ENCODE measurements at regions not wholly inside any gene's neighbourhood (a gene's known extent, or its start where the extent isn't known, plus 50 kb on each side); places are given as distances from the start of the nearest gene placed in this dataset.

GRCh38 chr2:79453918-79454317 is 58.9 kb upstream of the CTNNA2 start:
- no peak for DNase-seq

GRCh38 chr2:79452651-79453050 is 60.2 kb upstream of the CTNNA2 start:
- DNase-seq, result no peak

- DNase-seq, result no peak
These were observed 65.4 kb upstream of the CTNNA2 start for GRCh38 chr2:79447463-79447862.

- DNase-seq, result no peak
These were observed 66.5 kb upstream of the CTNNA2 start for GRCh38 chr2:79446313-79446712.

GRCh38 chr2:79437433-79438267 is 75.2 kb upstream of the CTNNA2 start:
- DNase-seq, result no peak

- DNase-seq, result no peak
These were observed 78.5 kb upstream of the CTNNA2 start for GRCh38 chr2:79434362-79434761.

- DNase-seq, result no peak
These were observed 80.1 kb upstream of the CTNNA2 start for GRCh38 chr2:79432731-79433146.

GRCh38 chr2:79428745-79429144 is 84.1 kb upstream of the CTNNA2 start:
- no peak for DNase-seq

- DNase-seq, result no peak
These were observed 98.2 kb upstream of the CTNNA2 start for GRCh38 chr2:79414690-79415089.

GRCh38 chr2:79394485-79394859 is 118.4 kb upstream of the CTNNA2 start:
- DNase-seq, result no peak

- no peak for DNase-seq
These were observed 118.9 kb upstream of the CTNNA2 start for GRCh38 chr2:79393806-79394484.

- DNase-seq, result no peak
These were observed 119.7 kb upstream of the CTNNA2 start for GRCh38 chr2:79393107-79393685.

GRCh38 chr2:79389481-79389880 is 123.4 kb upstream of the CTNNA2 start:
- DNase-seq, result no peak

- DNase-seq, result no peak
These were observed 124.8 kb upstream of the CTNNA2 start for GRCh38 chr2:79388024-79388423.

- no peak for DNase-seq
These were observed 125.4 kb upstream of the CTNNA2 start for GRCh38 chr2:79387431-79387830.

- no peak for DNase-seq
These were observed 129.2 kb upstream of the CTNNA2 start for GRCh38 chr2:79383681-79384080.

GRCh38 chr2:79375817-79376216 is 137.0 kb upstream of the CTNNA2 start:
- DNase-seq, result no peak

- DNase-seq, result no peak
These were observed 139.3 kb upstream of the CTNNA2 start for GRCh38 chr2:79373358-79374130.

- no peak for DNase-seq
These were observed 141.8 kb upstream of the CTNNA2 start for GRCh38 chr2:79370976-79371538.

- DNase-seq, result no peak
These were observed 143.7 kb upstream of the CTNNA2 start for GRCh38 chr2:79369127-79369526.

GRCh38 chr2:79368116-79368630 is 144.7 kb upstream of the CTNNA2 start:
- no peak for DNase-seq

GRCh38 chr2:79359419-79359818 is 153.4 kb upstream of the CTNNA2 start:
- no peak for DNase-seq

- no peak for DNase-seq
These were observed 157.3 kb upstream of the CTNNA2 start for GRCh38 chr2:79355569-79355968.

All from stimulated activated CD8-positive, alpha-beta memory T cell treated with anti-CD3 and anti-CD28 coated beads, Interleukin-4, amount 100 ng/mL, for 48 hours (primary cell).